ENCODE measurements at regions not wholly inside any gene's neighbourhood (a gene's known extent, or its start where the extent isn't known, plus 50 kb on each side); places are given as distances from the start of the nearest gene placed in this dataset.

DNA sequence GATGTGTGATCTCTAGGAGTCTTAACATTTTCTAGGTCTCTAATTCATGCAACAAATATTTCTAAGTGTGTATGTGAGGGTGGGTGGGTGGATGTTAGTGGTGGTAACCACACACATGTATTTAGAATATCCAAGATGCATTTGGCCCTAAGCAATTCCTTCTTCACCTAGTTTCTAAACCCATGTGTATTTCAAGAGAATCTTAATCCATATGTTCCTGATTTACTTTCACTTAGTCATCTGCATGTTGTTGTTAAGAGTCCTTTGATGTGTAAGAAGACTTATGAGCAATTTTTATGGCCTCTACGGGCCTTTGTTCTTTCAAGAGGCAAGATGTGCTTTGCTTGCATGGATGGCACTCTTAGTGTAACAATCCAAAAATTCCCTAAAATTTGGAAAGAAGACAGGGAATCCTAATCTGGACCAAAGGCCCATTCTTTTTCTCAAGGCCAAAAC is 282.6 kb downstream of the SPATA31D1 start:
- TF ChIP-seq CTCF (IDR thresholded peaks at IDR 0.05; ENCODE audit: insufficient read depth, low read length, poor library complexity, severe bottlenecking) (no peak), EZH2phosphoT487 (conservative IDR thresholded peaks at IDR 0.05; ENCODE audit: low read length) (no peak)
